CD8-positive, alpha-beta memory T cell (primary cell): ENCODE measurements at regions not wholly inside any gene's neighbourhood (a gene's known extent, or its start where the extent isn't known, plus 50 kb on each side); places are given as distances from the start of the nearest gene placed in this dataset.

Experiments used
- CTCF ChIA-PET: fragments of 350-600 bp; sonication (Branson Sonifier 250); formaldehyde crosslinking; loops from one replicate; lab custom pipeline; 2021; ENCODE audit warnings: antibody characterized with exemption; lab: Charles Lee
- POLR2A ChIA-PET: fragments of 350-600 bp; sonication (Branson Sonifier 250); formaldehyde crosslinking; loops from one replicate; lab custom pipeline; 2021; ENCODE audit warnings: antibody characterized with exemption; lab: Charles Lee
- DNase-seq, 5 donors: peaks; one replicate each; pipeline versions ENCODE4 v3.0.0 to v3.0.0-alpha.2; 2020 to 2022; ENCODE audit warnings: mixed read lengths in 1 of 5
- H3K27ac ChIP-seq: one replicate; pipeline ENCODE4 v1.7.0; 2013; ENCODE audit warnings: low read depth, mild to moderate bottlenecking, low read length, moderate library complexity
- H3K27me3 ChIP-seq: 2 replicates; pipeline ENCODE4 v1.7.0; 2013; ENCODE audit warnings: low read length, mild to moderate bottlenecking; ENCODE audit not compliant: insufficient read depth, poor library complexity, severe bottlenecking
- H3K36me3 ChIP-seq: 2 replicates; pipeline ENCODE4 v1.7.0; 2013; ENCODE audit warnings: mild to moderate bottlenecking, low read length, moderate library complexity; ENCODE audit not compliant: insufficient read depth
- H3K4me1 ChIP-seq: 2 replicates; pipeline ENCODE4 v1.7.0; 2013; ENCODE audit warnings: mild to moderate bottlenecking, low read length, moderate library complexity; ENCODE audit not compliant: insufficient read depth
- H3K4me3 ChIP-seq: 2 replicates; pipeline ENCODE4 v1.7.0; 2013; ENCODE audit warnings: mild to moderate bottlenecking, low read length
- H3K9me3 ChIP-seq: 2 replicates; pipeline ENCODE4 v1.7.0; 2013; ENCODE audit warnings: mild to moderate bottlenecking, low read length
- H3K27ac Mint-ChIP-seq, 8 donors: one replicate each; pipeline ENCODE4 v1.8.0; 2020 to 2021; ENCODE audit warnings: mixed read lengths in 8 of 8, mild to moderate bottlenecking in 6 of 8, inconsistent platforms in 3 of 8, moderate library complexity in 3 of 8
- H3K27me3 Mint-ChIP-seq, 2 donors: one replicate each; pipeline ENCODE4 v1.8.0; 2020 to 2021; ENCODE audit warnings: mixed read lengths in 2 of 2, mild to moderate bottlenecking in 1 of 2, moderate library complexity in 1 of 2
- H3K36me3 Mint-ChIP-seq, 3 donors: one replicate each; pipeline ENCODE4 v1.8.0; 2020 to 2021; ENCODE audit warnings: mixed read lengths in 3 of 3, inconsistent platforms in 1 of 3, mild to moderate bottlenecking in 1 of 3
- H3K4me1 Mint-ChIP-seq, 3 donors: one replicate each; pipeline ENCODE4 v1.8.0; 2020 to 2021; ENCODE audit warnings: mixed read lengths in 3 of 3, inconsistent platforms in 1 of 3, mild to moderate bottlenecking in 1 of 3
- H3K4me3 Mint-ChIP-seq, 7 donors: one replicate each; pipeline ENCODE4 v1.8.0; 2020 to 2021; ENCODE audit warnings: mixed read lengths in 7 of 7, mild to moderate bottlenecking in 6 of 7, moderate library complexity in 4 of 7, inconsistent platforms in 2 of 7
- H3K9me3 Mint-ChIP-seq, 5 donors: one replicate each; pipeline ENCODE4 v1.8.0; 2020 to 2022; ENCODE audit warnings: mixed read lengths in 5 of 5, mild to moderate bottlenecking in 3 of 5, moderate library complexity in 2 of 5, inconsistent platforms in 1 of 5

DNA sequence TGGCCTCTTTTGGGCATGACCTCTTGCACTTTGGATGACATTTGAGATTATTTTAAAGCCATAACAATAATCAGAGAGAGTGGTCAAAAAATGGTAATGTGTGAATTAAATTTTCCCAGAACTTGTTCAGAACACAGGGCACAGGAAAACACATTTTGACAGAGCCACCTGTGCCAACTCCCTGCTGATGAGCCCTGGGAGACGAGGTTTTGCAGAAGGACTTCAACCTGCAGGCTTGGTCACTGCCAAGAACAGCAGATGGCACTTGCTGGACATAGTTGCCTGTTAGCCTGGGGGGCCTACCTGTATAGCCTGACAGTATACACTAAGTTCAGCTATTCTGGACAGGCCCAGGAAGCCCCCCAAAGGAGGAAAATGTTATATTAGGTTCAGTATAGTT lies 277.8 kb upstream of the EMCN start:
- CTCF ChIA-PET: no interaction called here
- Histone ChIP-seq H3K27ac (no peak overlapping the region), H3K27me3 (no peaks in the 10 kb centered on the region), H3K4me3 (no peak overlapping the region), H3K4me1 (no peaks in the 10 kb centered on the region), H3K36me3 (no peaks in the 10 kb centered on the region), H3K9me3 (no peaks in the 10 kb centered on the region)
- Mint-ChIP-seq H3K4me1 (no peaks in the 10 kb centered on the region), H3K4me3 (no peak overlapping the region), H3K9me3 (no peaks in the 10 kb centered on the region), H3K27me3 (peaks cover 0 to 1% of the 10 kb centered on the region in 2 donors), H3K27ac (no peak overlapping the region), H3K36me3 (no peaks in the 10 kb centered on the region)
- DNase-seq: no peak
- POLR2A ChIA-PET: no interaction called here

DNA sequence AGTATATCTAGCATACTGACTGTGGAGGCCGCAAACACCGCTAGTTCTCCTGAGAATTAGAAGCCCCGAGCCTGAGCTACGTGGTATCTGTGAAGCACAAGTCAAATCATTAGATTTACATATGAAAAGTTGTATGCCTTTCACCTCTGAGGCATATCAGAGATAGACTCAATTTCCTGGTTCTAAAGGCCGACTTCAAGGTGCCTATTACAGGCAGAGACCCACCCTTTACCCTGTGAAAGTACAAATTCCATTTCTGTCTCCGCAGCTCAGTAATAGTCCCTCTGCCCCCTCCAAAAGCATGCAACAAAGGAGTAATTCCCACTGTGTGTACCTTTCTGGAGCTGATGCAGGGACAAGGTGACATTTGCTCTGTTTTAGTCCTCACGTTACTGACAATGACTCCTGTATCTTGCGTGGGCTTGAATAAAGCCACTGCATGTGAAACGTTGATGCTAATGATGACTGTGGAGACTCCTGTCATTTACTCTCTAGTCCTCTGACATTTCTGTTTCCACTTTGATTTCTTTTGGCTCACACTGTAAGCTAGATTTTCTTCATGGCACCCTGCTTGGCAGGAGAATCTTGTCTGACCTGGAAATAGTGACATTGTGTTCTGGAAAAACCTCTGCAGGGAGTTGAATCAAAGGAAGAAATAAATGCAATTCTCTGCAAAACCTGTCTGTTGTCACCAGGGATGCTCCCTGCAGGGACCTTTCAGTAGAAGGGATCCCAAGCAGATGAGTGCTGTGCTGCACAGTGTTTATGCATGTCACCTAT lies 273.2 kb upstream of the EMCN start:
- no peak overlapping the region for H3K4me3 Mint-ChIP-seq
- no peak overlapping the region for H3K27ac ChIP-seq
- no peaks in the 10 kb centered on the region for H3K36me3 Mint-ChIP-seq
- H3K27me3 Mint-ChIP-seq: no peaks in the 10 kb centered on the region
- no peaks in the 10 kb centered on the region for H3K36me3 ChIP-seq
- no peaks in the 10 kb centered on the region for H3K4me1 ChIP-seq
- H3K9me3 ChIP-seq: no peaks in the 10 kb centered on the region
- H3K27ac Mint-ChIP-seq: no peak overlapping the region
- ChIA-PET POLR2A (no interaction called here), CTCF (no interaction called here)
- H3K4me1 Mint-ChIP-seq: no peaks in the 10 kb centered on the region
- no peaks in the 10 kb centered on the region for H3K9me3 Mint-ChIP-seq
- no peaks in the 10 kb centered on the region for H3K27me3 ChIP-seq
- no peak for DNase-seq
- no peak overlapping the region for H3K4me3 ChIP-seq

DNA sequence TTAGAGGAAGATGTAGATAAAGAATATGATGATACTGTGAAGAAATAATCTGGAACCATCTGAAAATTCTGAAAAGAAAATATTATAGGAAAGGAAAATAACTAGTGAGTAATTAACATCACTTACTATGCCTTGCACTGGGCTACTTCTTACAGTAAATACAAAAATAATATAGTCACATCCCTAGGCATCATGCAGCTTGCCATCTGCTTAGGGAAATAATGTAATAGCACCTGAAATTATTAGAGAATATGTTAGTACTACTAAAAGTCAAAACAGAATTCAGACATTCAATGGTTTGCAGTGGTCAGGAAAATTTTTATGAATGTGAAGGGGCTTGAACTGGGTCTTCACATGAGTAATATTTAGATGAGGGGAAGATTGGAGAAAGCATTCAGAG lies 272.2 kb upstream of the EMCN start:
- no peaks in the 10 kb centered on the region for H3K9me3 Mint-ChIP-seq
- peaks cover 0 to 1% of the 10 kb centered on the region in 2 donors for H3K27me3 Mint-ChIP-seq
- no peak overlapping the region for H3K27ac Mint-ChIP-seq
- H3K4me3 Mint-ChIP-seq: no peak overlapping the region
- H3K36me3 Mint-ChIP-seq: no peaks in the 10 kb centered on the region
- ChIA-PET CTCF (no interaction called here), POLR2A (no interaction called here)
- Histone ChIP-seq H3K27ac (no peak overlapping the region), H3K9me3 (no peaks in the 10 kb centered on the region), H3K4me3 (no peak overlapping the region), H3K27me3 (no peaks in the 10 kb centered on the region), H3K36me3 (no peaks in the 10 kb centered on the region), H3K4me1 (no peaks in the 10 kb centered on the region)
- no peaks in the 10 kb centered on the region for H3K4me1 Mint-ChIP-seq
- DNase-seq: no peak

DNA sequence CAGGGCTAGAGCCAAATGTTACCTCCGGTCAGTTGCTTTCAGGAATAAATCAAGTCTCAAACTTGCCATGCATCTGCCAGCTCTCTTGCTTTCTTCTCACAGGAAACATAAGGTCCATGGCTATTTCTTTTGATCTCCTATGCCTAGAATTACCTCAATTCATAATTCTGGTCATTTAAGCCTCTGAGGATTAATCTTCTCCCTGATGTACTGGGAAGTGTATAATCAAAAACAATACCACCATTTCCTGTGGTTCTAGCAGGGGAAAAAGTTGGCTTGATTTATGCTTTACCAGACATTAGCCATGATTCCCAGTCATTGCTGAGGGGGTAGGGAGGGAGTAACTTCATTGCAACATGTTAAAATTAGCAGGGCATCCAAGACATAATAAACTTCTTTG lies 268.7 kb upstream of the EMCN start:
- H3K4me1 Mint-ChIP-seq: no peaks in the 10 kb centered on the region
- no peak overlapping the region for H3K4me3 ChIP-seq
- H3K27me3 Mint-ChIP-seq: peaks cover 0 to 4% of the 10 kb centered on the region in 2 donors
- H3K36me3 Mint-ChIP-seq: no peaks in the 10 kb centered on the region
- H3K27me3 ChIP-seq: no peaks in the 10 kb centered on the region
- H3K9me3 Mint-ChIP-seq: peaks cover 0 to 3% (median 0%) of the 10 kb centered on the region in 5 donors
- H3K27ac ChIP-seq: no peak overlapping the region
- H3K36me3 ChIP-seq: no peaks in the 10 kb centered on the region
- no peaks in the 10 kb centered on the region for H3K9me3 ChIP-seq
- H3K27ac Mint-ChIP-seq: no peak overlapping the region
- DNase-seq: no peak
- ChIA-PET POLR2A (no interaction called here), CTCF (no interaction called here)
- H3K4me1 ChIP-seq: no peaks in the 10 kb centered on the region
- no peak overlapping the region for H3K4me3 Mint-ChIP-seq

DNA sequence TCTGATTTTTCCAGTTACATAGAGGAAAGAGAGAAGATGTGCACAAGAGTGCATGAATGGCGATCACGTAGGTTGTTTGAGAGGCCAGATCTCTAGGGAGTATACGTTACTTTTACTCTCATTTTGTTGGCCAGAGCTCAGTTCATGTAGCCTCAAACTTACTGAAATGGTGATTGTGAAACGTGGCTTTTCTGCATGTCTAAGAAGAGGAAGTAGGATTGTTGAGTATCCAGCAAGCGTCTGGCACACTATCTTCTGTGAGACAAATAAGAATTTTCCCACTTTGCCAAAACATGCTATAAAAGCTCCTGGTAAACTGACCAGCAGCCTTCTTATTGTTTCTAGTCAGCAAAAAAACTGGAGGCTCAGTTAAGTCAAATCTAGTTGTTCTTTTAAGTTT lies 264.5 kb upstream of the EMCN start:
- Histone ChIP-seq H3K27ac (no peak overlapping the region), H3K4me3 (no peak overlapping the region), H3K4me1 (no peaks in the 10 kb centered on the region), H3K36me3 (no peaks in the 10 kb centered on the region), H3K27me3 (no peaks in the 10 kb centered on the region), H3K9me3 (no peaks in the 10 kb centered on the region)
- H3K9me3 Mint-ChIP-seq: peaks cover 0 to 6% (median 0%) of the 10 kb centered on the region in 5 donors
- DNase-seq: no peak
- H3K36me3 Mint-ChIP-seq: no peaks in the 10 kb centered on the region
- H3K4me3 Mint-ChIP-seq: no peak overlapping the region
- peaks cover 0 to 4% of the 10 kb centered on the region in 2 donors for H3K27me3 Mint-ChIP-seq
- ChIA-PET CTCF (no interaction called here), POLR2A (no interaction called here)
- no peak overlapping the region for H3K27ac Mint-ChIP-seq
- H3K4me1 Mint-ChIP-seq: peaks cover 0 to 1% (median 0%) of the 10 kb centered on the region in 3 donors

DNA sequence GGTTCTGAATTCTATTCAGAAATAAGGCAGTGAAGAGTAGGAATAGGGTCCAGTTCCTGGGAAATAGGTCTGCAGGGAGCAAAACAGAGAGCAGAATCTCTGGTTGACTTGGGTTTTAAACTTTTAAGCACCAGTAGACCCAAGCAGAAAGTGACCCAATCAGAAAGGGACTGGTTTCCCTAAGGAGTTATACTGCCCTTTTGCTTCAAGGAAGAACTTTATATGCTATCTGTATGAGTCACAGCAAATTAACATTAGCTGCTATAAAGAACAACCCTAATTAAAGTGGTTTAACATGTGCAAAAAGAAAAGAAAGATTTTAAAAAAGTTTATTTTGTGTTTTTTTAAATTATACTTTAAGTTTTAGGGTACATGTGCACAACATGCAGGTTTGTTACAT lies 263.6 kb upstream of the EMCN start:
- Mint-ChIP-seq H3K27ac (no peak overlapping the region), H3K4me3 (no peak overlapping the region), H3K4me1 (peaks cover 0 to 1% (median 0%) of the 10 kb centered on the region in 3 donors), H3K27me3 (peaks cover 0 to 4% of the 10 kb centered on the region in 2 donors), H3K9me3 (peaks cover 0 to 6% (median 3%) of the 10 kb centered on the region in 5 donors), H3K36me3 (no peaks in the 10 kb centered on the region)
- Histone ChIP-seq H3K27ac (no peak overlapping the region), H3K4me3 (no peak overlapping the region), H3K9me3 (no peaks in the 10 kb centered on the region), H3K36me3 (no peaks in the 10 kb centered on the region), H3K4me1 (no peaks in the 10 kb centered on the region), H3K27me3 (no peaks in the 10 kb centered on the region)
- DNase-seq: no peak
- ChIA-PET POLR2A (no interaction called here), CTCF (no interaction called here)

DNA sequence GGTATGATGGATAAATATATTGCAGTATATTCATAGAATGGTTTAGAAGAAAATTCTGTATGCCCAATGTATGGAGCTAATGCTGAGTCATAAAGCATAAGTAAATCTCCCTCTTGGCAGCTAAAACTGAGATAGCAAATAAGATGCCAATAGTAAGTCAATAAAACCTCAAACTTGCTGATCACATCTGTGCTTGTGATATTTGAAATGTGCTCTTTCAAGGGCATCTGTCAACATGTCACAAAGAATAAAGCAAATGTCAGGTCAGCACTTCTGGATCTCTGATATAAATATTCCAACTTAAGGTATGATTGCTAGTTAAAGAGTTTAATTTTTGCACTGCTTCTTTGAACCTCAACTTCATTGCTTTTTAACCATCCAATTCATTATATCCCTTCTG lies 262.3 kb upstream of the EMCN start:
- ChIA-PET POLR2A (no interaction called here), CTCF (no interaction called here)
- no peak for DNase-seq
- Mint-ChIP-seq H3K27me3 (peaks cover 4% of the 10 kb centered on the region in 2 donors), H3K27ac (no peak overlapping the region), H3K36me3 (peaks cover 0 to 4% (median 2%) of the 10 kb centered on the region in 3 donors), H3K9me3 (peaks cover 7 to 12% (median 11%) of the 10 kb centered on the region in 5 donors), H3K4me1 (peaks cover 0 to 1% (median 0%) of the 10 kb centered on the region in 3 donors), H3K4me3 (no peak overlapping the region)
- Histone ChIP-seq H3K4me3 (no peak overlapping the region), H3K36me3 (no peaks in the 10 kb centered on the region), H3K9me3 (no peaks in the 10 kb centered on the region), H3K4me1 (no peaks in the 10 kb centered on the region), H3K27ac (no peak overlapping the region), H3K27me3 (no peaks in the 10 kb centered on the region)

DNA sequence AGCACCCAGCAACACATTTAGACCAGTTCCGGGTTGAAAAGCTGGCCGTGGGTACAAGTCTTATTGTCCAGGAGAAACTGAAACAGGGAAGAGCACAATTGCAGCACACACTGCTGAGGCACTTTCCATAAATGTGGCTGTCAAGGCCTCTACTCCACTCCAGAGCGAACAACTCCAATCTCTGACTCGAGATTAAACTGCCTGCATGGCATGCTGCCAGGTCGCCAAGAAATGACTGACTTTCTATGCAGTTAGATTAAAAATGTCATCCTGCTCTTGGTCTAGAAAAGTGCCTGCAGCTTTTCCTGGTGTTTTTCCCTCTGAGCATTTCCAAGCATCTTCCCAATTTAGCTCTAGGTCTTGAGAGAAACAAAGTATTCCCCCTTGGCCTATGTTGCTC lies 260.6 kb upstream of the EMCN start:
- no peak for DNase-seq
- H3K9me3 ChIP-seq: no peaks in the 10 kb centered on the region
- H3K36me3 ChIP-seq: no peaks in the 10 kb centered on the region
- no peak overlapping the region for H3K27ac ChIP-seq
- Mint-ChIP-seq H3K4me1 (peaks cover 0 to 1% (median 0%) of the 10 kb centered on the region in 3 donors), H3K27ac (no peak overlapping the region), H3K9me3 (peaks cover 12 to 19% (median 15%) of the 10 kb centered on the region in 5 donors), H3K27me3 (peaks cover 1 to 4% of the 10 kb centered on the region in 2 donors), H3K36me3 (peaks cover 0 to 4% (median 2%) of the 10 kb centered on the region in 3 donors), H3K4me3 (no peak overlapping the region)
- H3K4me3 ChIP-seq: no peak overlapping the region
- CTCF ChIA-PET: no interaction called here
- no peaks in the 10 kb centered on the region for H3K4me1 ChIP-seq
- no peaks in the 10 kb centered on the region for H3K27me3 ChIP-seq
- POLR2A ChIA-PET: no interaction called here
